Smooth muscle cell (in vitro differentiated cells): ENCODE measurements at regions not wholly inside any gene's neighbourhood (a gene's known extent, or its start where the extent isn't known, plus 50 kb on each side); places are given as distances from the start of the nearest gene placed in this dataset.

Experiments
- DNase-seq: peaks from one replicate; lab custom pipeline; 2025; ENCODE audit not compliant: unreplicated experiment; lab: John Stamatoyannopoulos, UW
- H2AFZ ChIP-seq: fragments of 200-600 bp; sonication (generic); 2 replicates; pipeline ENCODE4 v1.6.0; 2016; ENCODE audit warnings: antibody characterized with exemption, low read depth, mild to moderate bottlenecking
- H3F3A ChIP-seq: fragments of 200-600 bp; sonication (generic); 2 replicates; pipeline ENCODE4 v1.6.0; 2017; ENCODE audit warnings: antibody characterized with exemption, low read depth
- H3K27ac ChIP-seq: fragments of 200-600 bp; sonication (generic); 2 replicates; pipeline ENCODE4 v1.5.1; 2016; ENCODE audit warnings: low read depth, mild to moderate bottlenecking
- H3K27me3 ChIP-seq: fragments of 200-600 bp; sonication (generic); 2 replicates; pipeline ENCODE4 v1.6.1; 2016; ENCODE audit warnings: low read depth, mild to moderate bottlenecking
- H3K36me3 ChIP-seq: fragments of 200-600 bp; sonication (generic); 2 replicates; pipeline ENCODE4 v1.5.1; 2016; ENCODE audit warnings: low read depth
- H3K4me1 ChIP-seq: fragments of 200-600 bp; sonication (generic); 2 replicates; pipeline ENCODE4 v1.5.1; 2016; ENCODE audit warnings: low read depth
- H3K4me2 ChIP-seq: fragments of 200-600 bp; sonication (generic); 2 replicates; pipeline ENCODE4 v1.6.0; 2016; ENCODE audit warnings: mild to moderate bottlenecking
- H3K4me3 ChIP-seq: fragments of 200-600 bp; sonication (generic); 2 replicates; pipeline ENCODE4 v1.5.1; 2016; ENCODE audit warnings: mild to moderate bottlenecking
- H3K79me2 ChIP-seq: fragments of 200-600 bp; sonication (generic); 2 replicates; pipeline ENCODE4 v1.6.0; 2016; ENCODE audit warnings: low read depth, mild to moderate bottlenecking
- H3K9ac ChIP-seq: fragments of 200-600 bp; sonication (generic); 2 replicates; pipeline ENCODE4 v1.6.0; 2016; ENCODE audit warnings: low read depth
- H3K9me3 ChIP-seq: fragments of 200-600 bp; sonication (generic); replicated peaks from 2 replicates; pipeline ENCODE4 v1.5.1; 2016; ENCODE audit warnings: low read depth
- H4K20me1 ChIP-seq: fragments of 200-600 bp; sonication (generic); 2 replicates; pipeline ENCODE4 v1.6.0; 2016; ENCODE audit warnings: low read depth
- CTCF ChIP-seq: fragments of 200-600 bp; sonication (generic); IDR thresholded peaks from 2 replicates; pipeline ENCODE4 v1.5.1; 2017; ENCODE audit warnings: borderline replicate concordance, mild to moderate bottlenecking, antibody characterized with exemption; ENCODE audit not compliant: insufficient read depth, poor library complexity, severe bottlenecking
- WGBS: methylation state at CpG from one replicate; pipeline ENCODE4 v1.1.7; 2016; ENCODE audit warnings: low lambda C conversion rate; 5-methylcytosine and 5-hydroxymethylcytosine counted together

DNA sequence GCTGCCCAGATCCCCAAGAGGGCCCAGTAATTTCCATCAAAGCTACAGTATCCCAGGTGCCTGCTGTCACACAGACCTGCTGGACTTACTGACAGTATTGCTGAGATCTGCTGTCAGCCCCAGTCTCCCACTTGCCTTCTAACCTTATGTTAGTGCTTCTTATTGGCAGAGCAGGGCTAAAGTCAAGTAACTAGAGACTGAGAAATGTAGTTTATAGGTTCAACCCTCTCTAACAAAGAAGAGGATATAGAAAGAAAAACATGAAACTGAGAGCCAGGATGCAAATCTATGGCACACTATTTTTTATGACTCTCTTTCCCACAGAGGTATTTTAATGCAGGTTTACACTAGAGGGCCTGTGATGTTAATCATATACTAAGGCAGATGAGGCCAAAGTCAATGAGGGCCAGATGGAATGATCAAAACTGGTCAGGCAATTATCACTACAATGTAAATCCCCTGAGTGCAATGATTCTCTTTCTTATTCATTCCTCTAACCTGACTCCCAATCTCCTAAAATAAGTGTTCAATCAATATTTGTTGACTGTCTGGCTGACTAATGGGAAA is 781.9 kb downstream of the VRK1 start:
- Histone ChIP-seq H3K9me3 (no peaks in the 10 kb centered on the region), H3K36me3 (no peaks in the 10 kb centered on the region), H3K27me3 (no peaks in the 10 kb centered on the region), H3K4me2 (no peak overlapping the region), H4K20me1 (no peaks in the 10 kb centered on the region), H2AFZ (no peak overlapping the region), H3K4me3 (no peak overlapping the region), H3K79me2 (no peaks in the 10 kb centered on the region), H3K27ac (no peak overlapping the region), H3F3A (no peaks in the 10 kb centered on the region), H3K4me1 (no peaks in the 10 kb centered on the region), H3K9ac (no peak overlapping the region)
- no peak for DNase-seq
- TF ChIP-seq CTCF = no peak

DNA sequence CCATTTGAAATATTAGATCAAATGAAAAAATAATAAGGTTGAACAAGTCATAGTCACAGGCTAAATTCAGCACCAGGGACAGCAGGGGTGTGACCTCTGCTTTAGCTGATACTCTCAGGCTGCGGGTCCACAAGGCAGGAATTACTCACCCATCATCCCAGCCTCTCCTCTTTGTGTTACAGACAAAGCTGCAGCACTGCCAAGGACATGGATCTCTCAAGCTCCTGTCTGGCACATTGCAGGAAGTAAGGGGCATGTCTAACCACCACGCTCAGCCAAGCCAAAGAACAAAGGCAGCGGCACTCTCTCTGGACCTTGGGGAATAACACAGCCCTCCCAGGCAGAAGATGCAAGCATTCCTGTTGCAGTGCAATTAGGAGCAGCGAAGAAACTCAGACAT is 783.8 kb downstream of the VRK1 start:
- no peak for DNase-seq

DNA sequence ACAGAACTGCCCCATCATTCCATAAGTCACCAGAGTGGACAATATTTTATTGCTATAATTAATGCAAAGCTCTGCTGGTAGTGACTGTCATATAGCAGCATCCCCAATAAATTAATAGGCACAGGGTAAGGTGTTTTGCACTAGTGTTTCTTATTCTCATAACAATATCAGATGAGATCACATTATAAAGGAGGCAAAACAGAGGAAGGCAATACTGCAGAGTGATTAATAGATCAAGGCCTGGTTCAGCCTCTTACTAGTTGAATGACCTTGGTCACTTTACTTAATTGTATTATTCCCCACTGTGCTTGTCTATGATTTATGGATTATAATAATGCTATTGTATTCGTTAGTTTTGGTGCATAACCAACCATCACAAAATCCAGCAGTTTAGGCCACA is 784.8 kb downstream of the VRK1 start:
- H3K27me3 ChIP-seq = peaks cover 3% of the 10 kb centered on the region
- H3K4me1 ChIP-seq = no peaks in the 10 kb centered on the region
- H3K27ac ChIP-seq = no peak overlapping the region
- no peak overlapping the region for H3K4me3 ChIP-seq
- H3F3A ChIP-seq = no peaks in the 10 kb centered on the region
- WGBS = 63% methylated on average over 1 of the region's 1 CpG
- H2AFZ ChIP-seq = no peak overlapping the region
- no peak overlapping the region for H3K9ac ChIP-seq
- no peaks in the 10 kb centered on the region for H3K36me3 ChIP-seq
- H3K4me2 ChIP-seq = no peak overlapping the region
- DNase-seq = no peak
- no peaks in the 10 kb centered on the region for H4K20me1 ChIP-seq
- no peaks in the 10 kb centered on the region for H3K79me2 ChIP-seq
- no peak for TF ChIP-seq CTCF
- no peaks in the 10 kb centered on the region for H3K9me3 ChIP-seq

More for the DNA sequence above, 783.8 kb downstream of the VRK1 start:
- Histone ChIP-seq H3K9ac (no peak overlapping the region), H3K4me1 (no peaks in the 10 kb centered on the region), H3K9me3 (no peaks in the 10 kb centered on the region), H3K27me3 (peaks cover 3% of the 10 kb centered on the region), H4K20me1 (no peaks in the 10 kb centered on the region), H3K27ac (no peak overlapping the region), H2AFZ (no peak overlapping the region), H3K36me3 (no peaks in the 10 kb centered on the region), H3F3A (no peaks in the 10 kb centered on the region), H3K4me3 (no peak overlapping the region), H3K4me2 (no peak overlapping the region), H3K79me2 (no peaks in the 10 kb centered on the region)
- WGBS = 69% methylated on average over 4 of the region's 4 CpGs
- no peak for TF ChIP-seq CTCF

DNA sequence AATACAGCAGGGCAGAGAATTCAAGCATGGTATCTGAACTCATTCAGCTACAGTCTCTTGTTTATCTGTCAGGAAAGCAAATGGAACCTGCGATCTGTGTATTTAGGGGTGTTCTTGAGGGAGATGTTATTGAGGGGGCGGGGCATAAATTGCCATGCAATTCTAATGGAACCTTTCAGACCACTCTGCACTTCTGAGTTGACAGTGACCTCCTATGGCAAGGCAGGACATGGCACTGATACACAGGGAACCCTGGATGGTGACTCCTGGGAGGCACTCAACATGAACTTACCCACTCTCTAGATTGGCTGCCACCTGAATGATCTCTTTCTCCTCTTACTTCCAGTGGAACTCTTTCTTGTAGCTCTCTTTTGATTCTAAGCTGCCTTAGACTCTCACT is 787.3 kb downstream of the VRK1 start:
- Histone ChIP-seq H3K4me1 (no peaks in the 10 kb centered on the region), H3K27me3 (peaks cover 3% of the 10 kb centered on the region), H3K9ac (no peak overlapping the region), H2AFZ (no peak overlapping the region), H3K27ac (no peak overlapping the region), H3K4me2 (no peak overlapping the region), H3K36me3 (no peaks in the 10 kb centered on the region), H3F3A (no peaks in the 10 kb centered on the region), H3K4me3 (no peak overlapping the region), H3K9me3 (no peaks in the 10 kb centered on the region), H4K20me1 (no peaks in the 10 kb centered on the region), H3K79me2 (no peaks in the 10 kb centered on the region)
- TF ChIP-seq CTCF = no peak
- WGBS = 81% methylated on average over 2 of the region's 2 CpGs
- DNase-seq = no peak
